Activated CD4-positive, alpha-beta T cell treated with anti-CD3 and anti-CD28 coated beads, Interleukin-2, amount 10 ng/mL, durations not matched to agents 7 days and 5 days (primary cell): ENCODE measurements at regions not wholly inside any gene's neighbourhood (a gene's known extent, or its start where the extent isn't known, plus 50 kb on each side); places are given as distances from the start of the nearest gene placed in this dataset.

Experiments
- CTCF ChIA-PET: fragments of 350-600 bp; sonication (Branson Sonifier 250); formaldehyde crosslinking; loops from one replicate; lab custom pipeline; 2021; ENCODE audit warnings: antibody characterized with exemption; lab: Charles Lee
- POLR2A ChIA-PET: fragments of 350-600 bp; sonication (Branson Sonifier 250); formaldehyde crosslinking; loops from one replicate; lab custom pipeline; 2021; ENCODE audit warnings: antibody characterized with exemption; lab: Charles Lee
- DNase-seq: peaks from one replicate; pipeline ENCODE4 v3.0.0-alpha.2; 2020
- H3K27ac Mint-ChIP-seq: one replicate; pipeline ENCODE4 v1.8.0; 2021; ENCODE audit warnings: mild to moderate bottlenecking, moderate library complexity, mixed read lengths
- H3K27me3 Mint-ChIP-seq: one replicate; pipeline ENCODE4 v1.8.0; 2021; ENCODE audit warnings: mixed read lengths
- H3K36me3 Mint-ChIP-seq: one replicate; pipeline ENCODE4 v1.8.0; 2021; ENCODE audit warnings: low read depth, mixed read lengths
- H3K4me1 Mint-ChIP-seq: one replicate; pipeline ENCODE4 v1.8.0; 2021; ENCODE audit warnings: mixed read lengths
- H3K4me3 Mint-ChIP-seq: one replicate; pipeline ENCODE4 v1.8.0; 2021; ENCODE audit warnings: mild to moderate bottlenecking, moderate library complexity, mixed read lengths
- H3K9me3 Mint-ChIP-seq: one replicate; pipeline ENCODE4 v1.8.0; 2021; ENCODE audit warnings: mixed read lengths

DNA sequence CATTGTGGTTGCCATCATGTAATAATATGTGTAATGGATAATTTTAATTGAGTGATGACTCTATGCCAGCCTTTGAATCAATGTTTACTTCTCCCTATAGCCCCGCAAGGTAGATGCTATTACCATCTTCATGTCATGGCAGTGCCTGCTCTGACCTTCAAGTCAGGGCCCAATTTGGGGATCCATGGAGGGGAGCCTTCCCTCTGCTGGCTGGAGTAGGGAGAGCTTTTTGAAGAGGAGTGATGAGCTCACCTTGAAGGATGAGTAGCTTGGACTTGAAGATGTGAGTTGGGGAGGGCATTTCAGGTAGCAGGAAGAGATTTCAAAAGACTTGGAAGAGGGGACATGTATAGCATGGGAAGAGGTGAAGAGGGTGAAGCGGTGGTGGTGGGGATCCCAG is 189.2 kb downstream of the FOXD2 start:
- no peaks in the 10 kb centered on the region for H3K36me3 Mint-ChIP-seq
- no peaks in the 10 kb centered on the region for H3K4me1 Mint-ChIP-seq
- POLR2A ChIA-PET: no interaction called here
- no peaks in the 10 kb centered on the region for H3K27me3 Mint-ChIP-seq
- H3K4me3 Mint-ChIP-seq: no peak overlapping the region
- no peaks in the 10 kb centered on the region for H3K9me3 Mint-ChIP-seq
- no peak overlapping the region for H3K27ac Mint-ChIP-seq
- CTCF ChIA-PET: interaction anchor here (0.7 kb wide), 1 partner anchor 161 kb away, joined by 3 read pairs; no protein-coding TSS in a partner anchor
- DNase-seq: no peak

DNA sequence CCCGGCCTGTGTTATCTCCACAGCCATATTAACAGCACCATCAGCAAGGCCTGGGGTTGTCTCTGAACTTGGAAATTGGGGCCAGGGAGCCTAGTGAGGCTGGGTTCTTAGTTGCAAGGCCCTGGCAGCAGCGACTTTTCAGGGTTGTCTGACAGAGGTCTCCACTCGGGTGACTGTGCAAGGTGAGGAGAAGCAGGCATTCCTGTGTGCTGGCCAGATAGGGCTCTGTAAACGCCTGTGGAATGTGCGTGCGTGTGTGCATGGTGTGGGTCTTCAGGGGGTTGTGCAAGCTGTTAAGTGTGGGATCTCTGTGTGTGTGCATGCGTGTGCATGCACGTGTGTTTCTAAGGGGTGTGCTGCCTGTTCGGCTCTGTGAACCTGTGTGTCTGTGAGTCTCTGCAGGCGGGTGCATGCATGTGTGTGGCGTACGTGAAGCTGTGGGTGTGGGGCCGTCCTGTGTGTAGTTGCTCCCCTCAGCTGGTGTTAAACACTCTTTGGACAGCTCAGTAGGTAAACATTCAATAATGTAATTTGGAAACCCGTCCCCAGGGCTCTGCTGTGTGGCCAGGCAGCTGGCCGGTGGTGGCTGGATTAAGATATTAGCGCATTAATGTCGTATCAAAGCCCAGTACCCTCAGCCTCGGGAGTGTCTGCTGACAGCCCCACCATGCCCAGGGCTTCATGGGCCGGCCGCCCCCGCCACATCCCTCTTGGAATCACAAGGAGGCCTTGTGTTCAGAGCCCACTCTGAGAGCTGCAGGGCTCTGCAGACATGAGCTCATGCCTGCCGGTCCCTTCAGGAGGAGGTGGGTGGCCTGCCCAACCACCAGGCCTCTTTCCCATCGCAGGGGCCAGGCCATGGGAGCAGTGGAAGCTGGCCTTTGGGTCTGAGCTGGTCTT is 189.9 kb downstream of the FOXD2 start:
- DNase-seq: no peak
- Mint-ChIP-seq H3K4me3 (no peak overlapping the region), H3K27me3 (peaks cover 3% of the 10 kb centered on the region), H3K36me3 (no peaks in the 10 kb centered on the region), H3K4me1 (no peaks in the 10 kb centered on the region), H3K9me3 (no peaks in the 10 kb centered on the region), H3K27ac (no peak overlapping the region)
- ChIA-PET POLR2A (no interaction called here), CTCF (interaction anchor here (0.7 kb wide), 1 partner anchor 162 kb away, joined by 3 read pairs; no protein-coding TSS in a partner anchor)

DNA sequence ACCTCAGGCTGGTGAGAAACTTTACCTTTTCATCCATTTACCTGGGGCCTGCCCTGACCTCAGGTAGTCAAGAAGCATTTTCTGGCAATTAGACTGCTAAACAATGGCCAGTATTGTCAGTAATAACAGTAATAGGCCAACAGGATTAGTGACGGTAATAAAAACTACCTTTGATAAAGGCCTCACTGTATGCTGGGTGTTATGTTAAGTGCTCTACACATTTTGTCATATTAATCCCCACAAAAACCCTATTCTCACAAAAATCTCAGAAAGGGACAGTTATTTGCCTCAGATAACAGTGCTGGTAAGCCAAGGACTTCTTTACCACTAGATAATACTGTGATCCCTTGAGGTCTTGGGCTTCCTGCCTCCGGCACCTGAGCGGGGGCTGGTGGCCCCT is 191.4 kb downstream of the FOXD2 start:
- ChIA-PET POLR2A (no interaction called here), CTCF (no interaction called here)
- Mint-ChIP-seq H3K9me3 (no peaks in the 10 kb centered on the region), H3K27ac (no peak overlapping the region), H3K4me3 (no peak overlapping the region), H3K36me3 (no peaks in the 10 kb centered on the region), H3K4me1 (no peaks in the 10 kb centered on the region), H3K27me3 (peaks cover 3% of the 10 kb centered on the region)
- no peak for DNase-seq

DNA sequence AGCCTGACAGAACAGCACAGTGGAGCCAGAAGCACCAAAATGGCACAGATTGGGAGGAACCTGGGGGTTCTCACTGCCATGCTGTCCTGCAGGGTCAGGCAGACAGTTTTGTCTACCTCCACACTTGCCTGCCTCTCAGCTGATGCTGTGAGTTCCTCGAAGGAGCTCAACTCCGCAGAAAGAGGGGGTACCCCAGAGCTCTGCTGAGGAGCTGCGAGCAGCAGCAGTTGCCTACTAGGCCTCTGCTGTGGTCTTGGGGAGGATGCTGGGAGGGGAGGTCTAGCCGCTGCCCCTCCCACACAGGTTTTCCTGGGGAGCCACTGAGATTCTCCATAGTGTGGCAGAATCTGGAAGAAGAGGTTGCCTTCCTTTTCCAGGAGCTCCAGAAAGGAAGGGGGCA is 192.5 kb downstream of the FOXD2 start:
- CTCF ChIA-PET: no interaction called here
- peaks cover 3% of the 10 kb centered on the region for H3K27me3 Mint-ChIP-seq
- H3K36me3 Mint-ChIP-seq: no peaks in the 10 kb centered on the region
- no peak for DNase-seq
- no peak overlapping the region for H3K27ac Mint-ChIP-seq
- POLR2A ChIA-PET: no interaction called here
- H3K9me3 Mint-ChIP-seq: no peaks in the 10 kb centered on the region
- no peak overlapping the region for H3K4me3 Mint-ChIP-seq
- H3K4me1 Mint-ChIP-seq: no peaks in the 10 kb centered on the region

DNA sequence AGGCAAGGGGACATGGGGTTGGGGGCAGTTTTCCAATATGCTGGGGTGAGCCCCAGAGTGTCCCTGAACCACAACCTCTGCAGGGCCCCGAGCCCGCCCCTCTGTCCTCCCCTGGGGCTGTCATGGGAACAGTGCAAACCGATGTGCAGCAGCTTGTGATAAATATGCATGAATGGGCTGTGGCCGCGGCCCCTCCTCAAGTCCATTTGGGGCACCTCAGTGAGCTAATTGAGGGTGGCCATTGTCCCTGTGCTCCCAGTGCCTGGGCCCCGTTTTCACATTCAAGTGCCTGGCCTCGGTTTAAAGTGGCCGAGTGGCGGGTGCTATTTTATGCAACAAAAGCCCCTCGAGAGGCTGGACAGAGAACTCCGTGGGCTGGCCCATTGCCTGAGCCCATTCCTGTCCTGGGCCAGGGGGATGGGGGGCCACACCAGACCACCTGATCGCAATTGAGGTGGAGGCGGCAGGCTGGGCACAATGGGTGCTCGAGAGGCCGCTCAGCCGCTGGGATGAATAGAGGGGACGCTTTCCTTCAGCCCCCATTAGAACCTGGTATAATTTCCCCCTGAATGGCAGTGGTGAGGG is 193.7 kb downstream of the FOXD2 start:
- ChIA-PET CTCF (no interaction called here), POLR2A (no interaction called here)
- Mint-ChIP-seq H3K27ac (no peak overlapping the region), H3K4me3 (no peak overlapping the region), H3K27me3 (peaks cover 7% of the 10 kb centered on the region), H3K9me3 (no peaks in the 10 kb centered on the region), H3K36me3 (no peaks in the 10 kb centered on the region), H3K4me1 (no peaks in the 10 kb centered on the region)
- no peak for DNase-seq

DNA sequence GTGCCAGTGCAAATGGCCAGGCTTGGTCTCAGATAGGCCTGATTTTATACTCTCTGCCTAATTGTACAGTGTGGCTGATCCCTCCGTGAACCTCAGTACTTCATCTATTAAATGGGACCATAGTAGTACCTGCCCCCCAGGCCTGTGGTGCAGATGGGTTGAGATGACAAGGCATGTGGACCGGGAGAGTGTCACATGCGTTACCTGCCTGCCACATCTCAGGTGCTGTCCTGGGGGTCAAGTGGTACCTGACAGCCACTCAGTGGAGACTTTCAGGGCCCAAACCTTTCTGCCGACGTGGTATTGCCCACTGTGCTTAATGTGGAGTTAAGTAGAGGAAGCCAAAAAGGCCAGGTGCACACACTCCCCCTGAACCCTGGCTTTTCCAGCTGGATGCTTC is 197.3 kb downstream of the FOXD2 start:
- Mint-ChIP-seq H3K4me1 (no peaks in the 10 kb centered on the region), H3K9me3 (no peaks in the 10 kb centered on the region), H3K4me3 (no peak overlapping the region), H3K27me3 (peaks cover 11% of the 10 kb centered on the region), H3K27ac (no peak overlapping the region), H3K36me3 (no peaks in the 10 kb centered on the region)
- ChIA-PET CTCF (no interaction called here), POLR2A (no interaction called here)
- DNase-seq: no peak

DNA sequence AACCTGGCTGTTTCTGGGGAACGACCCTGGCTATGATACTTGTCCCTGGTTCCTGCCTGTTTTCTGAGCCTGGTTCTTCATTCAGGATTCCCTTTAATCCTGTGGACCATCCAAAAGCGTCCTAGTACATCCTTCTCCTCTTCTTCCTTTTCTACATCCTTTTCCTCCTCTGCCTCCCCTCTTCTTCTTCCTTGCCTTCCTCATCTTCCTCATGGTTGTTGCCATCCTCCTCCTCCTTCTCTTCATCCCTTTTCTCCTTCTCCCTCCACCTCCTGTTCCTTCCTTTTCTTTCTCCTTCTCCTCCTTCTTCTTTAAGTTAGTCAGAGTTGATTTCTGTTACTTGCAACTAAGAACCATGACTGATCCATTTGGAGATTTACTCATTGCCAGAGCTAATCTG is 197.8 kb downstream of the FOXD2 start:
- DNase-seq: no peak
- H3K9me3 Mint-ChIP-seq: no peaks in the 10 kb centered on the region
- no peaks in the 10 kb centered on the region for H3K36me3 Mint-ChIP-seq
- ChIA-PET CTCF (no interaction called here), POLR2A (no interaction called here)
- no peak overlapping the region for H3K4me3 Mint-ChIP-seq
- H3K27me3 Mint-ChIP-seq: peaks cover 12% of the 10 kb centered on the region
- no peak overlapping the region for H3K27ac Mint-ChIP-seq
- H3K4me1 Mint-ChIP-seq: no peaks in the 10 kb centered on the region

DNA sequence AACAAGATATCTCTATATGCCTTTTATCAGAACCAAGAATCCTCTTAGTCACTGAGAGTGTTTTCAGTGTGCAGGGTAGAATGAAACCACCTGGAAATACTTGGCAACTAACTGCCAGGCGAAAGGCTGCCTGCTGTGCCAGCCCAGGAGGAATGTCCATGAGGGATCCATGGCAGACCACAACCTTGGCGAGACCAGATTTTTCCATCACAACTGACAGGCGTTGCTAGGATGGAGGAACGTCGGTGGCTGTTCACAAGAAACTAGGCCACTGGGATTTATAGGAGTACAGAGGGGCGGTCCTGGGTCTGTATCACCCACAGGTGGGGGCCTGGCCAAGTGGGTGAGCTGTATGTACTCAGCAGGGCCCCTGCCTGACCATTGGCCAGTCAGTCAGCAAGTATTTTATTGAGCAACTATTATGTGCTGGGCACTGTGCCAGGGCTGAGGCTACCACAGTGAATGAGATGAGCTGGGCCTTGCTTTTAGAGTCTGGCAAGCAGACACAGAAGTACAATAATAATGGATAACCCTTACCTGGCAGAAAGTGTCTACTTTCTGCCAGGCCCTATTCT is 199.4 kb downstream of the FOXD2 start:
- Mint-ChIP-seq H3K4me3 (no peak overlapping the region), H3K27ac (no peak overlapping the region), H3K4me1 (no peaks in the 10 kb centered on the region), H3K9me3 (no peaks in the 10 kb centered on the region), H3K27me3 (peaks cover 12% of the 10 kb centered on the region), H3K36me3 (no peaks in the 10 kb centered on the region)
- ChIA-PET POLR2A (no interaction called here), CTCF (no interaction called here)
- DNase-seq: no peak

DNA sequence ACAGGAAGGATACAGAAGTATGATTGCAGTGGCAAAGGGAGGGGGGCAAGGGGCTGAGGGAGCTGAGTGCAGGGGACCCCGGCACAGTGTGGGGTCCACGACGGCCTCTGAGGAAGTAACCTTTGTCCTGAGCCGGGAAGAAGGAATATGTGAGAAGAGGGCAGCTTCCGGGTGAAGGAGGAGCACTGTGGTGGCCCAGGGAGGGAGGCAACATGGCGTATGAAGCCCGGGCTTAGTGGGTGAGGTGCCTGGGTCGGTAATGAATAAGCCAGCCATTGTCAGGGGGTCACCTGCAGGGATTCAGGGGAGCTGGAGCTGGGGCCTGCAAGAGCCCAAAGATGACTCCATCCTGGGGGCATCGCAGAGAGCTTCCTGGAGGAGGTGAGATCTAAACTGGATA is 200.4 kb downstream of the FOXD2 start:
- CTCF ChIA-PET: no interaction called here
- H3K4me3 Mint-ChIP-seq: no peak overlapping the region
- no peaks in the 10 kb centered on the region for H3K9me3 Mint-ChIP-seq
- no peak overlapping the region for H3K27ac Mint-ChIP-seq
- peaks cover 9% of the 10 kb centered on the region for H3K27me3 Mint-ChIP-seq
- POLR2A ChIA-PET: no interaction called here
- DNase-seq: no peak
- H3K4me1 Mint-ChIP-seq: no peaks in the 10 kb centered on the region
- no peaks in the 10 kb centered on the region for H3K36me3 Mint-ChIP-seq

DNA sequence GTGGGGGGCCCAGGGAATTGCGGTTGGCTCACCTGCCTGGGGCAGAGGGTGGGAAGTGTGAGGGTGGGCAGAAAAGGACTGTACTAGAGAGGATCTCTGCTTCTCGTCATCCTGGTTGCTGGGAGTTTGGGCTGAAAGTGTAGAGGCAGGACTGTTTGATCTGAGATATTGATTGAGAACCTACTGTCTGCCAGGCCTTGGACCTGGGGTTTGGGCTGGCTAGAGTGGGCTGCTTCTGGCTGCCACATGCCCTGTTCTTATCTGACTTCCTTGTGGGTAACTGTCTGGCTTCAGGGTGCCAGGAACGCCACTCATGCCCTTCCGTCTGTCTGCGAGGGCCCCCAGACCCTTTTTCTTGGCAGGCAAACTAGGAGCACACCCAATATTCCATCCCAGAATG is 200.9 kb downstream of the FOXD2 start:
- Mint-ChIP-seq H3K36me3 (no peaks in the 10 kb centered on the region), H3K27ac (no peak overlapping the region), H3K4me1 (no peaks in the 10 kb centered on the region), H3K9me3 (no peaks in the 10 kb centered on the region), H3K27me3 (peaks cover 9% of the 10 kb centered on the region), H3K4me3 (no peak overlapping the region)
- ChIA-PET CTCF (no interaction called here), POLR2A (no interaction called here)
- DNase-seq: no peak

DNA sequence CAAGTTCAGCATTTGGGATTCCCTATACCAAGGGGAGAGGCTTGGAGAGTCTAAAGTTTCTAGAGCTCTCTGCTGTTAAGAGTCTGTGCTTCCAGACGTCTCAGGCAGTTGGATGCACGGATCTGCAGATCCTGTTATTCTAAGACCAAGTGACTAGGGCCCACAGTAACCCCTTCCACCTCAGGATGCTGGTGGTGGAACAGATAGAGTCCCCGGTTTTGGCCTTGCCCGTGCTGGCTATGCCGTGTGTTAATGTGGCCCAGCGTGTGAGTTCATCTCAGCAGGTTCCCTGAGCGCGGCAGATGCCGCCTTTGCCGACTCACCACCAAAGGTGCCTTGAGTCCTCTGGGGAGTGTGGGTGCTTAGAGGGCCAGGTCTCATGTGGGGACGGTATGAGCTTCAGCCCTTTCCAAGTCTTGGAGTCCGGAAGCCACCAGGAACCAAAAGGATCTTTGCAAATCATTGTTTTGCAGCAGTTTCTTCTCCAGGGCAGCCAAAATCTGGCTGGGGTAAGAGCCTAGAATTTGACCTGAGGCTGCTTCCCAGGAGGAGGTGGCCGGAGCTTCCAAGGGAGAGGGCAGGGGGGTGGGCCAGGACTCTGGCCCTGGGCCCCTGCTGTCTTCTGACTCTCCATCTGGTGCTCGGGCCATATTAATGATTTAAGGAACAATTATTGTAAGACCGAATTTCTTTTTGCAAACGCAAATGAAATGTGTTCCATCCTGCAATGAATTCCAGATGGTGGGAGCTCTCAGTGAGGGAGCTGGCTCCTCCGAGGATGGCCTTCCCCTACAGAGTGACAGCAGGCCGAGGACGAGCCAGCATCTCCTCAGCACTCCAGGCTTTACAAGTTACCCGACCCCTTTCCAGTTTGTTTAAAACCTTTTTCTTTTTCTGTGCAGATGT is 205.7 kb downstream of the FOXD2 start:
- POLR2A ChIA-PET: no interaction called here
- no peaks in the 10 kb centered on the region for H3K36me3 Mint-ChIP-seq
- no peak overlapping the region for H3K4me3 Mint-ChIP-seq
- no peaks in the 10 kb centered on the region for H3K9me3 Mint-ChIP-seq
- no peaks in the 10 kb centered on the region for H3K4me1 Mint-ChIP-seq
- DNase-seq: no peak
- H3K27me3 Mint-ChIP-seq: peaks cover 11% of the 10 kb centered on the region
- H3K27ac Mint-ChIP-seq: no peak overlapping the region
- CTCF ChIA-PET: no interaction called here

DNA sequence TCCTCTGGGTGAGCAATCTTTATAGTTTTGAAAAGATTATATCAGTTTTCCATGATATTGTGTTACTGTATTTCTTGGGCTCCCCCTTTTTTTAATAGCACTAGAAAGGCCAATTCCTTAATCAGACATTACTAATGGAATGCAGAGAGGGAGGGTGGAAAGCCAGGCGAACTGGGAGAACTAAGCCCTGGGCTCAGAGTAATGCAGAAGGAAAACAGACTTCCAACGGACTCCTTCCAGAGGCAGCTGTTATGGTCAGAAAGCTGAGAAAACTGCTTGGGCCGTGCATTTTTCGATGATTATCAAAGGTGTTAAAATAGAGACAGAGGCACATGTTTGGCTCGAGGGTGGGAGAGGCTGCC is 206.3 kb downstream of the FOXD2 start:
- DNase-seq: no peak
- CTCF ChIA-PET: no interaction called here
- Mint-ChIP-seq H3K27ac (no peak overlapping the region), H3K9me3 (no peaks in the 10 kb centered on the region), H3K27me3 (peaks cover 11% of the 10 kb centered on the region), H3K4me1 (no peaks in the 10 kb centered on the region), H3K36me3 (no peaks in the 10 kb centered on the region), H3K4me3 (no peak overlapping the region)
- POLR2A ChIA-PET: no interaction called here

DNA sequence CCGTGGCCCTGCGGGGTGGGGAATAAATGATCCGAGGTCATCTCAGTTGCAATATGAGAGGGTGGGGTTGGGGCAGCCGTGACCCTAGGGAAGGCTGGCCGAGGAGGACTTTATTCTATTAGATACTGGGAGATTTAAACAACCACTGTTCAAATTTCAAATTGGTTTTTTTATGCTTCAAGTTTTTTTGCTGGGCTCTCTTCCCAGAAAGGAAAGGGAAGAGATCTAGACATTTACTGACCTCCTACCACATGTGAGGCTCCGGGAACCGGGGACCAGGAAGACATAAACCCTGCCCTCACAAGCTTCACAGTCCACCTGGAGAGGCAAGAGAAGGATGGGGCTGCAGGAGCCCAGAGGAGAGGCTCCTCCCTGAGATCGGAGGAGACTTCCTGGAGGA is 207.3 kb downstream of the FOXD2 start:
- H3K4me1 Mint-ChIP-seq: no peaks in the 10 kb centered on the region
- ChIA-PET POLR2A (no interaction called here), CTCF (interaction anchor here (0.6 to 1.4 kb wide), 2 partner anchors 10 to 521 kb away, joined by 3 to 4 read pairs; no protein-coding TSS in a partner anchor)
- H3K4me3 Mint-ChIP-seq: no peak overlapping the region
- H3K9me3 Mint-ChIP-seq: no peaks in the 10 kb centered on the region
- no peaks in the 10 kb centered on the region for H3K36me3 Mint-ChIP-seq
- H3K27ac Mint-ChIP-seq: no peak overlapping the region
- DNase-seq: no peak
- peaks cover 6% of the 10 kb centered on the region for H3K27me3 Mint-ChIP-seq
